HL-60 (cell line): ENCODE measurements at regions not wholly inside any gene's neighbourhood (a gene's known extent, or its start where the extent isn't known, plus 50 kb on each side); places are given as distances from the start of the nearest gene placed in this dataset.

Experiments
- DNase-seq, 2 experiments: peaks; one replicate each; pipeline ENCODE4 v3.0.0-alpha.2; 2010 to 2020; ENCODE audit warnings: low read depth in 1 of 2, low spot score in 1 of 2
- H3K27ac ChIP-seq: fragments of 250-450 bp; sonication (Bioruptor Pico); replicated peaks from 2 replicates; pipeline ENCODE4 v1.5.1; 2020; ENCODE audit warnings: mild to moderate bottlenecking, moderate library complexity
- H3K27me3 ChIP-seq: fragments of 250-450 bp; sonication (Bioruptor Pico); 2 replicates; pipeline ENCODE4 v1.5.1; 2021; ENCODE audit warnings: mild to moderate bottlenecking, moderate library complexity; ENCODE audit not compliant: insufficient read depth, poor library complexity, severe bottlenecking
- H3K4me3 ChIP-seq: replicated peaks from 2 replicates; pipeline ENCODE4 v1.5.1; 2011; ENCODE audit warnings: mild to moderate bottlenecking, control low read depth, low read length; ENCODE audit not compliant: insufficient read depth
- GABPA ChIP-seq: IDR thresholded peaks from 2 replicates; pipeline ENCODE4 v1.6.1; 2012; ENCODE audit warnings: low read depth
- POLR2AphosphoS5 ChIP-seq: IDR thresholded peaks from 2 replicates; pipeline ENCODE4 v1.6.1; 2012; ENCODE audit warnings: low read depth
- SPI1 ChIP-seq: IDR thresholded peaks from 2 replicates; pipeline ENCODE4 v1.6.1; 2012; ENCODE audit warnings: low read depth, mild to moderate bottlenecking, borderline replicate concordance
- TF ChIP-seq, protein P1 (sequence below): IDR thresholded peaks from one replicate; pipeline ENCODE4 v1.5.1; 2011; ENCODE audit warnings: low read length, control low read depth, inconsistent platforms; ENCODE audit not compliant: insufficient read depth
- TF ChIP-seq, protein P2 (sequence below): IDR thresholded peaks from 2 replicates; pipeline ENCODE4 v1.6.1; 2012; ENCODE audit warnings: low read depth; ENCODE audit not compliant: insufficient replicate concordance

DNA sequence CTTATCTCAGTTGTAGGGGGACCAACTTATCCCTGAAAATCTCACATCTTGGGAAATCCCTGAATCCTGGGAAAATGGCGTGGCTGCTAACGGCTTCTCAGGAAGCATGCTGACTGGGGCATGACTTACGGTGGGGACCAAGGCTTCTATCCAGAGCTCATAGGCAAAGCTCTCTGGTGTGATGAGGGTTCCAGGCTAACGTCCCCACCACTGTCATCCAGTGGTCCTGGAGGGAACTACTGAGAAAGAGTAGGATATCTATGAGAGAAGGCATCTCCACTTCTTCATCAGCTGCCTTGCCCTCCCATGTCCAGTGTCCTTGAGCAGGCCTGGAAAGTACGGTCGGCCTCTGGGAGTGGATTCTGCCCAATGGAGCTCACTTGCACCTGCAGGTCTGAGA is 210.4 kb upstream of the B3GAT1 start:
- TF ChIP-seq SPI1 (no peak), POLR2AphosphoS5 (no peak), GABPA (no peak)
- TF ChIP-seq, protein P1, sequence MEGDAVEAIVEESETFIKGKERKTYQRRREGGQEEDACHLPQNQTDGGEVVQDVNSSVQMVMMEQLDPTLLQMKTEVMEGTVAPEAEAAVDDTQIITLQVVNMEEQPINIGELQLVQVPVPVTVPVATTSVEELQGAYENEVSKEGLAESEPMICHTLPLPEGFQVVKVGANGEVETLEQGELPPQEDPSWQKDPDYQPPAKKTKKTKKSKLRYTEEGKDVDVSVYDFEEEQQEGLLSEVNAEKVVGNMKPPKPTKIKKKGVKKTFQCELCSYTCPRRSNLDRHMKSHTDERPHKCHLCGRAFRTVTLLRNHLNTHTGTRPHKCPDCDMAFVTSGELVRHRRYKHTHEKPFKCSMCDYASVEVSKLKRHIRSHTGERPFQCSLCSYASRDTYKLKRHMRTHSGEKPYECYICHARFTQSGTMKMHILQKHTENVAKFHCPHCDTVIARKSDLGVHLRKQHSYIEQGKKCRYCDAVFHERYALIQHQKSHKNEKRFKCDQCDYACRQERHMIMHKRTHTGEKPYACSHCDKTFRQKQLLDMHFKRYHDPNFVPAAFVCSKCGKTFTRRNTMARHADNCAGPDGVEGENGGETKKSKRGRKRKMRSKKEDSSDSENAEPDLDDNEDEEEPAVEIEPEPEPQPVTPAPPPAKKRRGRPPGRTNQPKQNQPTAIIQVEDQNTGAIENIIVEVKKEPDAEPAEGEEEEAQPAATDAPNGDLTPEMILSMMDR = no peak
- TF ChIP-seq, protein P2, sequence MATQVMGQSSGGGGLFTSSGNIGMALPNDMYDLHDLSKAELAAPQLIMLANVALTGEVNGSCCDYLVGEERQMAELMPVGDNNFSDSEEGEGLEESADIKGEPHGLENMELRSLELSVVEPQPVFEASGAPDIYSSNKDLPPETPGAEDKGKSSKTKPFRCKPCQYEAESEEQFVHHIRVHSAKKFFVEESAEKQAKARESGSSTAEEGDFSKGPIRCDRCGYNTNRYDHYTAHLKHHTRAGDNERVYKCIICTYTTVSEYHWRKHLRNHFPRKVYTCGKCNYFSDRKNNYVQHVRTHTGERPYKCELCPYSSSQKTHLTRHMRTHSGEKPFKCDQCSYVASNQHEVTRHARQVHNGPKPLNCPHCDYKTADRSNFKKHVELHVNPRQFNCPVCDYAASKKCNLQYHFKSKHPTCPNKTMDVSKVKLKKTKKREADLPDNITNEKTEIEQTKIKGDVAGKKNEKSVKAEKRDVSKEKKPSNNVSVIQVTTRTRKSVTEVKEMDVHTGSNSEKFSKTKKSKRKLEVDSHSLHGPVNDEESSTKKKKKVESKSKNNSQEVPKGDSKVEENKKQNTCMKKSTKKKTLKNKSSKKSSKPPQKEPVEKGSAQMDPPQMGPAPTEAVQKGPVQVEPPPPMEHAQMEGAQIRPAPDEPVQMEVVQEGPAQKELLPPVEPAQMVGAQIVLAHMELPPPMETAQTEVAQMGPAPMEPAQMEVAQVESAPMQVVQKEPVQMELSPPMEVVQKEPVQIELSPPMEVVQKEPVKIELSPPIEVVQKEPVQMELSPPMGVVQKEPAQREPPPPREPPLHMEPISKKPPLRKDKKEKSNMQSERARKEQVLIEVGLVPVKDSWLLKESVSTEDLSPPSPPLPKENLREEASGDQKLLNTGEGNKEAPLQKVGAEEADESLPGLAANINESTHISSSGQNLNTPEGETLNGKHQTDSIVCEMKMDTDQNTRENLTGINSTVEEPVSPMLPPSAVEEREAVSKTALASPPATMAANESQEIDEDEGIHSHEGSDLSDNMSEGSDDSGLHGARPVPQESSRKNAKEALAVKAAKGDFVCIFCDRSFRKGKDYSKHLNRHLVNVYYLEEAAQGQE = no peak
- no peak for DNase-seq
- no peaks in the 10 kb centered on the region for H3K27me3 ChIP-seq
- H3K27ac ChIP-seq = no peak overlapping the region
- no peak overlapping the region for H3K4me3 ChIP-seq

- no peak overlapping the region for H3K27ac ChIP-seq
- H3K27me3 ChIP-seq = no peaks in the 10 kb centered on the region
- TF ChIP-seq POLR2AphosphoS5 (no peak), GABPA (no peak), SPI1 (no peak)
- TF ChIP-seq, protein P2 = no peak
- H3K4me3 ChIP-seq = no peak overlapping the region
- no peak for DNase-seq
Observed at GRCh38 chr11:134617360-134617759, 205.3 kb upstream of the B3GAT1 start.

DNA sequence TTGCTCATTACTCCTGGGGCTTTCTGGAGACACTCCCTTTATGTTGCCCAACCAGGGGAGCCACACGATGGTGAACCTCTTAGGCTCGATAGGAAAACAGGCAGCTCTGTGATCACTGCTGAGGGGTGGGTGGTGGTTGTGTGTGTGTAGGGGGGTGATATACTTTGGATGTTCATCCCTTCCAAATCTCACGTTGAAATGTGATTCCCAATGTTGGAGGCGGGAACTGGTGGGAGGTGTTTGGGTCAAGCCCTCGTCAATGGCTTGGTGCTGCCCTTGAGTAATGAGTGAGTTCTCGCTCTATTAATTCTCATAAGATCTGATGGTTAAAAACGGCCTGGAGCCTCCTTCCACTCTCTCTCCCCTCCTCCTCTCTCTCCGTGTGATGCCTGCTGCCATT is 204.0 kb upstream of the B3GAT1 start:
- Histone ChIP-seq H3K27me3 (no peaks in the 10 kb centered on the region), H3K27ac (no peak overlapping the region), H3K4me3 (no peak overlapping the region)
- DNase-seq = no peak
- TF ChIP-seq GABPA = no peak
- TF ChIP-seq, protein P2 = no peak
- no peak for TF ChIP-seq POLR2AphosphoS5

DNA sequence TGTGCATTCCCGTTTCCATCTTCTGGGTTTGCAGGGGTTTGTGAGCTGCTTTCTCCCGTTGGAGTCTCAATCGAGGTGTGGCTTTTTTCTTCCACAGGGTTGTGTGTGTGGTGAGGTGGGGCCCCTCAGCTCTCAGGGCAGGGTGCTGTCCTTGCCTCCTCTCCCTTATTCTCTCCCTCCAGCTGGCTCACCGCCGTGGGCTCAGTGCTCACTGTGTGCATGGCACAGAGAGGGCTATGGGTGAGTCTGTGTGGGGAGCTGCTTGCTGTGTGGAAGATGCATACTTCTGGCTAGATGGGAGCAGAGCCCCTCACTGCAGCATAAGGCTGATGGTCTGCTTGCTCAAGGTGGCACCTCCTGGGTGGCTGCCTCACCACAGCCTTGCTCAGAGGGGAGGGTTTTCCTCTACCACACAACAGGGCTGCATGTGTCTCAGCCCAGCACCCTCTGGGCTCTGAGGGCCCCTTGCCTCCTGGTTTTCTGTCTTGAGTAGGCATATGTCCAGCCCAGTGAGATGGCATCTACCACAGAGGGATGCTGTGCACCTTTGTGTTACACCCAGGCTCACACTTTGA is 203.1 kb upstream of the B3GAT1 start:
- Histone ChIP-seq H3K27me3 (no peaks in the 10 kb centered on the region), H3K4me3 (no peak overlapping the region), H3K27ac (no peak overlapping the region)
- no peak for DNase-seq
- no peak for TF ChIP-seq POLR2AphosphoS5

- Histone ChIP-seq H3K27me3 (no peaks in the 10 kb centered on the region), H3K27ac (no peak overlapping the region), H3K4me3 (no peak overlapping the region)
- no peak for DNase-seq
- no peak for TF ChIP-seq POLR2AphosphoS5
- TF ChIP-seq, protein P2 = no peak
- TF ChIP-seq GABPA = no peak
- TF ChIP-seq, protein P1 = no peak
- TF ChIP-seq SPI1 = no peak
Observed at GRCh38 chr11:134614141-134614540, 202.1 kb upstream of the B3GAT1 start.
